ENCODE measurements at regions not wholly inside any gene's neighbourhood (a gene's known extent, or its start where the extent isn't known, plus 50 kb on each side); places are given as distances from the start of the nearest gene placed in this dataset.

GRCh38 chr5:167259806-167260205 lies 1031.6 kb upstream of the WWC1 start:
- intact Hi-C loops (cut with micrococcal nuclease) = no loop called here

GRCh38 chr5:167261309-167262100 lies 1029.9 kb upstream of the WWC1 start:
- 85% methylated on average over 3 of the region's 3 CpGs for WGBS (ENCODE audit: insufficient coverage)

More at GRCh38 chr5:167259806-167260205, 1031.6 kb upstream of the WWC1 start:
- ATAC-seq (no peak), DNase-seq (no peak)
- H3K4me3 Mint-ChIP-seq = no peak overlapping the region
- no peaks in the 10 kb centered on the region for H3K4me1 ChIP-seq (ENCODE audit: control insufficient read depth, insufficient read depth, low read length)
- no peaks in the 10 kb centered on the region for H3K27me3 Mint-ChIP-seq (ENCODE audit: low read depth in 2 of 2)
- H3K36me3 ChIP-seq (ENCODE audit: control insufficient read depth, insufficient read depth, low read length) = no peaks in the 10 kb centered on the region
- H3K4me3 ChIP-seq (ENCODE audit: low read length) = no peak overlapping the region
- no peak overlapping the region for H3K27ac Mint-ChIP-seq
- H3K9me3 Mint-ChIP-seq = peaks cover 3 to 13% of the 10 kb centered on the region in 2 donors
- no peaks in the 10 kb centered on the region for H3K27me3 ChIP-seq (ENCODE audit: control insufficient read depth, insufficient read depth, low read length)
- H3K36me3 Mint-ChIP-seq = no peaks in the 10 kb centered on the region
- 75% methylated on average over 2 of the region's 2 CpGs for WGBS (ENCODE audit: insufficient coverage)
- no peaks in the 10 kb centered on the region for H3K4me1 Mint-ChIP-seq
- no peak for TF ChIP-seq CTCF (IDR thresholded peaks at IDR 0.05)
- peaks cover 2% of the 10 kb centered on the region for H3K9me3 ChIP-seq (ENCODE audit: control insufficient read depth, insufficient read depth, low read length)
- no peak overlapping the region for H3K27ac ChIP-seq (ENCODE audit: low read length)

GRCh38 chr5:167263185-167263584 lies 1028.3 kb upstream of the WWC1 start:
- DNase-seq = no peak
- Histone ChIP-seq H3K4me1 (ENCODE audit: control insufficient read depth, insufficient read depth, low read length) (no peaks in the 10 kb centered on the region), H3K9me3 (ENCODE audit: control insufficient read depth, insufficient read depth, low read length) (peaks cover 2% of the 10 kb centered on the region), H3K36me3 (ENCODE audit: control insufficient read depth, insufficient read depth, low read length) (no peaks in the 10 kb centered on the region), H3K27me3 (ENCODE audit: control insufficient read depth, insufficient read depth, low read length) (no peaks in the 10 kb centered on the region), H3K27ac (ENCODE audit: low read length) (no peak overlapping the region), H3K4me3 (ENCODE audit: low read length) (no peak overlapping the region)
- intact Hi-C loops (cut with micrococcal nuclease) = no loop called here
- 79% methylated on average over 2 of the region's 4 CpGs for WGBS (ENCODE audit: insufficient coverage)
- no peaks in the 10 kb centered on the region for H3K4me1 Mint-ChIP-seq
- no peak overlapping the region for H3K4me3 Mint-ChIP-seq
- ATAC-seq = no peak
- no peaks in the 10 kb centered on the region for H3K27me3 Mint-ChIP-seq (ENCODE audit: low read depth in 2 of 2)
- no peak overlapping the region for H3K27ac Mint-ChIP-seq
- no peaks in the 10 kb centered on the region for H3K36me3 Mint-ChIP-seq
- H3K9me3 Mint-ChIP-seq = peaks cover 3 to 7% of the 10 kb centered on the region in 2 donors
- TF ChIP-seq CTCF (IDR thresholded peaks at IDR 0.05) = no peak

More at GRCh38 chr5:167261309-167262100, 1029.9 kb upstream of the WWC1 start:
- intact Hi-C loops (cut with micrococcal nuclease) = no loop called here
- H3K36me3 Mint-ChIP-seq = no peaks in the 10 kb centered on the region
- TF ChIP-seq CTCF (IDR thresholded peaks at IDR 0.05) = no peak
- Histone ChIP-seq H3K27ac (ENCODE audit: low read length) (no peak overlapping the region), H3K36me3 (ENCODE audit: control insufficient read depth, insufficient read depth, low read length) (no peaks in the 10 kb centered on the region), H3K27me3 (ENCODE audit: control insufficient read depth, insufficient read depth, low read length) (no peaks in the 10 kb centered on the region), H3K4me1 (ENCODE audit: control insufficient read depth, insufficient read depth, low read length) (no peaks in the 10 kb centered on the region), H3K4me3 (ENCODE audit: low read length) (no peak overlapping the region), H3K9me3 (ENCODE audit: control insufficient read depth, insufficient read depth, low read length) (peaks cover 2% of the 10 kb centered on the region)
- peaks cover 3 to 13% of the 10 kb centered on the region in 2 donors for H3K9me3 Mint-ChIP-seq
- H3K27me3 Mint-ChIP-seq (ENCODE audit: low read depth in 2 of 2) = no peaks in the 10 kb centered on the region
- ATAC-seq (no peak), DNase-seq (no peak)
- no peak overlapping the region for H3K27ac Mint-ChIP-seq
- H3K4me3 Mint-ChIP-seq = no peak overlapping the region
- no peaks in the 10 kb centered on the region for H3K4me1 Mint-ChIP-seq

GRCh38 chr5:167264348-167264747 lies 1027.1 kb upstream of the WWC1 start:
- Histone ChIP-seq H3K27me3 (ENCODE audit: control insufficient read depth, insufficient read depth, low read length) (no peaks in the 10 kb centered on the region), H3K9me3 (ENCODE audit: control insufficient read depth, insufficient read depth, low read length) (peaks cover 2% of the 10 kb centered on the region), H3K4me1 (ENCODE audit: control insufficient read depth, insufficient read depth, low read length) (no peaks in the 10 kb centered on the region), H3K4me3 (ENCODE audit: low read length) (no peak overlapping the region), H3K36me3 (ENCODE audit: control insufficient read depth, insufficient read depth, low read length) (no peaks in the 10 kb centered on the region), H3K27ac (ENCODE audit: low read length) (no peak overlapping the region)
- H3K36me3 Mint-ChIP-seq = no peaks in the 10 kb centered on the region
- no peaks in the 10 kb centered on the region for H3K27me3 Mint-ChIP-seq (ENCODE audit: low read depth in 2 of 2)
- WGBS (ENCODE audit: insufficient coverage) = 91% methylated on average over 7 of the region's 7 CpGs
- H3K4me1 Mint-ChIP-seq = no peaks in the 10 kb centered on the region
- no peak for DNase-seq
- H3K9me3 Mint-ChIP-seq = peaks cover 3 to 5% of the 10 kb centered on the region in 2 donors
- no peak for TF ChIP-seq CTCF (IDR thresholded peaks at IDR 0.05)
- no peak for ATAC-seq
- no peak overlapping the region for H3K4me3 Mint-ChIP-seq
- intact Hi-C loops (cut with micrococcal nuclease) = no loop called here
- H3K27ac Mint-ChIP-seq = no peak overlapping the region

All from natural killer cell (primary cell).